ENCODE measurements at regions not wholly inside any gene's neighbourhood (a gene's known extent, or its start where the extent isn't known, plus 50 kb on each side); places are given as distances from the start of the nearest gene placed in this dataset.

GRCh38 chr1:218882454-218882853, 291.2 kb upstream of the LYPLAL1 start:
- H3K27ac Mint-ChIP-seq = no peak overlapping the region
- no peak overlapping the region for H3K4me3 Mint-ChIP-seq
- H3K9me3 Mint-ChIP-seq = peaks cover 7% of the 10 kb centered on the region
- H3K4me1 Mint-ChIP-seq (ENCODE audit: unreplicated experiment) = peaks cover 5% of the 10 kb centered on the region
- no peaks in the 10 kb centered on the region for H3K27me3 Mint-ChIP-seq
- no peak for DNase-seq (ENCODE audit: extremely low spot score, unreplicated experiment)
- no peak for TF ChIP-seq CTCF (conservative IDR thresholded peaks at IDR 0.05)
- no peaks in the 10 kb centered on the region for H3K36me3 Mint-ChIP-seq

- Mint-ChIP-seq H3K4me3 (no peak overlapping the region), H3K4me1 (ENCODE audit: unreplicated experiment) (peaks cover 3% of the 10 kb centered on the region), H3K9me3 (peaks cover 7% of the 10 kb centered on the region), H3K36me3 (no peaks in the 10 kb centered on the region), H3K27me3 (no peaks in the 10 kb centered on the region), H3K27ac (no peak overlapping the region)
- TF ChIP-seq CTCF (conservative IDR thresholded peaks at IDR 0.05) = no peak
- DNase-seq (ENCODE audit: extremely low spot score, unreplicated experiment) = no peak
Observed at GRCh38 chr1:218886101-218886871, 287.4 kb upstream of the LYPLAL1 start.

- Mint-ChIP-seq H3K4me1 (ENCODE audit: unreplicated experiment) (peaks cover 7% of the 10 kb centered on the region), H3K36me3 (no peaks in the 10 kb centered on the region), H3K9me3 (peaks cover 7% of the 10 kb centered on the region), H3K4me3 (no peak overlapping the region), H3K27ac (no peak overlapping the region), H3K27me3 (no peaks in the 10 kb centered on the region)
- no peak for DNase-seq (ENCODE audit: extremely low spot score, unreplicated experiment)
- no peak for TF ChIP-seq CTCF (conservative IDR thresholded peaks at IDR 0.05)
Observed at GRCh38 chr1:218887141-218887925, 286.3 kb upstream of the LYPLAL1 start.

- H3K27me3 Mint-ChIP-seq = no peaks in the 10 kb centered on the region
- no peaks in the 10 kb centered on the region for H3K36me3 Mint-ChIP-seq
- no peak for TF ChIP-seq CTCF (conservative IDR thresholded peaks at IDR 0.05)
- H3K4me1 Mint-ChIP-seq (ENCODE audit: unreplicated experiment) = peaks cover 8% of the 10 kb centered on the region
- no peak overlapping the region for H3K27ac Mint-ChIP-seq
- DNase-seq (ENCODE audit: extremely low spot score, unreplicated experiment) = no peak
- H3K9me3 Mint-ChIP-seq = no peaks in the 10 kb centered on the region
- H3K4me3 Mint-ChIP-seq = no peak overlapping the region
Observed at GRCh38 chr1:218890451-218890850, 283.2 kb upstream of the LYPLAL1 start.

- DNase-seq (ENCODE audit: extremely low spot score, unreplicated experiment) = no peak
- H3K9me3 Mint-ChIP-seq = peaks cover 5% of the 10 kb centered on the region
- H3K27me3 Mint-ChIP-seq = no peaks in the 10 kb centered on the region
- no peak for TF ChIP-seq CTCF (conservative IDR thresholded peaks at IDR 0.05)
- no peak overlapping the region for H3K4me3 Mint-ChIP-seq
- no peaks in the 10 kb centered on the region for H3K36me3 Mint-ChIP-seq
- H3K4me1 Mint-ChIP-seq (ENCODE audit: unreplicated experiment) = peaks cover 8% of the 10 kb centered on the region
- no peak overlapping the region for H3K27ac Mint-ChIP-seq
Observed at GRCh38 chr1:218891577-218891976, 282.1 kb upstream of the LYPLAL1 start.
